ENCODE measurements at regions not wholly inside any gene's neighbourhood (a gene's known extent, or its start where the extent isn't known, plus 50 kb on each side); places are given as distances from the start of the nearest gene placed in this dataset.

DNA sequence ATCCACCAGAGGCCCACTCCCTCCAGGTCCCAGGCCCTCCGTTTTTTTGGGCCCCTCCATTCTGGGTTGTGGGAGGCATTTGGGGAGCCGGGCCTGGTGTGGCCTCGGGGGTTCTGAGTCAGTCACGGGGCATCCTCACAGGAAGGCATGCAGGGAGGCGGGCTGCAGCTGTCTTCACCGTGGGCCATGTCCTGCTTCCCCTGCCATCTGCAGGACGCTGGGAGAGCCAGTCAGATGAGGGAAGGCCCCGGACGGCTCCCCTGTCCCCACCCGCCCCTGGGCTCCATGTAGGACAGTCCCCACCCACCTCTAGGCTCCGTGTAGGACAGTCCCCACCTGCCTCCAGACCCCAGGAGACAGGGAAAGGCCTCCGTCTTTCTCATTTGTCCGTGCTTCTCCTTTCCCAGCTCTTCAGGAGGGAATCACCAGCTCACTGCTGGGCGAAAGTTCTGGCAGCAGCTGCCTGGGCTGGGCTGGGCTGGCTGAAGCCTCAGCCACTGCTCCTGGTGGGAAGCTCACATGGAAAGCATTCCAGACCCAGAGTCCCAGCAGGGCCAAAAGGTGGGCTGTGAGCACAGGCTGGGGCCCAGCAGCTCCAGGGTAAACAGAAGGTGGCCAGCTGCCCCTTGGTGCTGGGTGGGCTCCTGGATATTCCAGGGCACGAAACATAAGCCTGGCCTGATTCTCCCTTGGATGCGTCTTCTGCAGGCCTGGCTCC is 217.8 kb downstream of the KIF26A start:
- no peak for DNase-seq (ENCODE audit: low read depth)

DNA sequence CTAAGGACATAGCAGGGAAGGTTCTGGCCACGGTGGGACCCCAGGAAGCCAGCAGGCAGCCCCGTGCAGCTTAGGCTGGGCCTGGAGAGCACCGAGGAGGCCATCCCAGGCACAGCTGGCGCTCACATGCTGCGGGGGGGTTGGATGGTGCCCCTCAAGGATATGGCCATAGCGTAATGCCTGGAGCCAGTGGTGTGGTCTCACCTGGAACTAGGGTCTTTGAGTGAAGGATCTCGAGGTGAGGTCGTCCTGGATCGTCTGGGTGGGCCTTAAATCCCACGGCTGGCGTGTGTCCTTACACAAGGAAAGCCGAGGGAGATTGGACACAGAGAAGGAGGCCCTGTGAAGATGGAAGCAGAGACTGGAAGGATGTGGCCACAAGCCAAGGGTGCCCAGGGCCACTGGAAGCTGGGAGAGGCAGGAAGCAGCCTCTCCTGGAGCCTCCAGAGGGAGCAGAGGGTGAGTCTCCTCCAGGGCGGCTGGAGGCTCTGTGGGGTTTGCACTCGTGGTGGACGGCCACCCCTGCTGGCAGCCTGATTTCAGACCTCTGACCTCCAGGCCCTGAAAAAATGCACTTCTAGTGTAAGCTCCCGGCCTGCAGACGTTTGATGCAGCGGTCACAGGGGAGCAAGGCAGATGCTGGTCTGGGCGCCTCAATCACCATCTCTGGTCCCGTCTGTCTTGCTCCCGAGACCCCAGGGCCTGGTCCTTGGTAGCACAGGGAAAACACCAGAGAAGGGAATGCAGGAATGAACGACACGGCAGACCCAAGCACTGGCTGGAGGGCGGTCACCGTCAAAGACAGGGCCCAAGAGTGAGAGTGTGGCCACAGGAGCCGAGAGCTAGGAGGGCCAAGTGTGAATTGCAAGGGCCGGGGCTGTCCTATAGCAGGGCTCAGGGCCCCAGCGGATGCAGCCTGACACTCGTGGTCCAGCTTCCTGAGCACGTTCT is 218.6 kb downstream of the KIF26A start:
- no peak for DNase-seq (ENCODE audit: low read depth)

DNA sequence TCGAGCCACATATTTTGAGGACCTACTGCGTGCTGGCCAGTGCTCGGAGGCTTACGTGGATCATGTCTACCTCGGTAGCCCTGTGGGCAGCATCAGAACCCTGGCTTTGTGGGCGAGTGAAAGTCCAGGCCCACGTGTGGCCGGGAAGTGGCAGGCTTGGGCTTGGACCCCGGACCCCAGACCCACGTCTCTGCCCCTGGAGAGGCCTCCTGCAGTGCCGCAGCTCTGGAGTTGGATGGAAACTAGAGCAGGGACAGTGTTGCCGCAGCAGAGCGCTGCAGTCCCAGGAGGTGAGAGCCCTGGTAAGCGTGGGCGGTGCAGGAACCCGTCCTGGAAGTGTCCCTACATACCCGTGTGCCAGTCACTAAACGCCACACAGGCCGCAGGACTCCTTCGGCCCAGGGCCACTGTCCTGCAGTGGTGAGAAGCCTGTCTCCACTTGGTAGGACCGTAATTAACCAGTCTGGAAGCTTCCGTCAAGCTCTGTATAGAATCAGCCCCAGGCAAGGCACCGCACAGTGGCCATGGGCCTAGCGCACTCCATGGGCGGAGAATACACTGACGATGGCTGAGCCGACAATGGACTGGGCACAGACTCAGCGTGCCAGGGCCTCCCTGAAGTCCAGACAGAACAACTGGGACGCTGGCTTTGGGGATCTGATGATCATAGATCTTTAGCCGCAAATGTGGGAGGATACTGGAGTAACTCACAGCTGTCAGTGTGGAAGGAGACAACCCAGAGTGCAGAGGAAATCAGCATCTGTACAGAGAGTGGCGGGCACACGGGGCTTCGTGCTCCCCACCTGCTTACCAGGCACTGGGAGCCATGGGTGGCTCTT is 219.5 kb downstream of the KIF26A start:
- no peak for DNase-seq (ENCODE audit: low read depth)

DNA sequence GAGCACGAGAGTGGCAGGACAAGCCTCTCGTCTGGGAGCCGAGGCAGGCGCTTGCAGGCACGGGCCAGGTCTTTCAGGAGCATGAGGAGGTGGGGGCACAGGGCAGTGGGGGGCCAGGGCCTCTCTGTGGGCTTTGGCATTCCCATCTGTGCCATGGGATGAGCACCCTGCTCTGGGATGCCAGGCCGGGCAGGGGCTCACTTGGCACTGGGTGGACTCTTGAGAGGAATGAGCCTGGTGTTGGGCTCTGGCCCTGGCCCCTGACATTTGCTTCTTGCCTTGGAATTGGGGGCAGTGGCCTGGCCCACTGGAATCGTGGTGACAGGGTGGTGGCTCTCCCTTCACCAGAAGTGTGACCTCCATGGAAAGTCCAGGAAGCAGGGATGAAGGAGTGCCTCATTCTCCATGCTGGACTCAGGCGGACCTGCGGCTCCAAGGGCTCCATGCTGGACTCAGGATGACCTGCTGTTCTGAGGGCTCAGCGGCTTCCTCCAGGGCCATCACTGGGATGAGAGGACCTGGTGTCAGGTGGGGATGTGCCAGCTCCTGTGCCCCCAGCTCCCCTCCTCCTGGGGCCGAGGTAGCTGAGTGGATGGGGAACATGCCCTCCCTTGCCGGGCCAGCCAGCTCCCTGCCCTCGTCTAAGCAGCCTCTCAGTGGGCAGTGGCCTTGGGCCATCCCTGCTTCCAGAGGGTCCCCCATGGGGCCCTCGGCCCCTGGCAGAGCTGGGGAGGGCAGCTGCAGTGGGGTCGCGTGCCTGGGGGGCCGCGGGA is 220.3 kb downstream of the KIF26A start:
- DNase-seq (ENCODE audit: low read depth), result no peak

DNA sequence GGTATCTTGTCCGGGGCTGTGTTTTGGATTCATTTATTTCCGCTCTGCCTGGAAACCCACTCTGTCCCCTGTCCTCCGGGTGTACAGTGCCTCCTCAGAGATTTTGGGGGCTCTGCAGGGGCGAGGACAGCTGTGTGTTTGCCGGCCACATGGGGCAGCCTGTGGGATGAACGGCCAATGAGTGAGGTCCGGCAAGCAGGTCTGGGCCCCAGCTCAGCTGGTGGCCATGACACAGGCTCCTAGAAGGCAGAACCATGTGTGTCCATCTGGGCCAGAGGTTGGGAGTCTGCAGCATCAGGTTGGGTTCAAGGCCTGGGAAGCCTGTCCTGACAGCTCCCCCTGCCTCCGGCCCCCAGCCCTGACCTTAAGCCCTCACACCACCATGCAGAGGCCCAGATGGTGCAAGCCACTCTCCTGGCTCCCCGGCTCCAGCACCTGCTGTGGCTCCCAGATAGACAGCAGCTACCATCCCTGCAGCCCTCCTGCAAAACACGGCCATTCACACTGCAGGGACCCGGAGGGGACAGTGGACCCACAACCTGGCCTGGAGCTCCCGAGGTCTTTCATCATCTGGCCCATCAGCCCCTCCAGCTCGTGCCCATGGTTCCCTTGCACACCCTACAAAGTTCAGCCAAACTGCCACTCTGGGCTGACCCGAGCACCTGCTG is 220.1 kb upstream of the C14orf180 start:
- DNase-seq (ENCODE audit: low read depth), result no peak

DNA sequence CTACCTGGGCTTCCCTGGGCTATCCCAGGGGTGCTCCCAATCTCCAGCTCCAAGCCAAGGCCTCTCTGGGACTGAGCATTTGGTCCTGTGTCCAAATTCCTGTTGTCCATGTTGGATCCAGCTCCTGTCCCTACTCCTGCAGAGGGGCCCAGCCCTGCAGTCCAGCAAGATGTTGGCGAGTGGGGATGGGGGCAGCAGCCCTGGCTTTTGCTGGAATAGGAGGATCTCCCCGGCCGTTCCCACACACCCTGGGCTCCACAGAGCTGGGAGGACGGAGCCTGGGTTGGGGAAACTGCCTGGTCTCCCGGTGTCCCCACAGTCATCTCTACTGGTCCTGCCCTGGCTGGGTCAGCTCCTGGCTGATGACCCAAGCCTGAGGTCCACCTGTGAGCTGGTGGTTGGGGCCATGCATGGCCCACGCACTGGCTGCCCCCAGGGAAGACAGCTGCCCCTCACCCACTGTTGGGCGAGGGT is 219.6 kb upstream of the C14orf180 start:
- no peak for DNase-seq (ENCODE audit: low read depth)

DNA sequence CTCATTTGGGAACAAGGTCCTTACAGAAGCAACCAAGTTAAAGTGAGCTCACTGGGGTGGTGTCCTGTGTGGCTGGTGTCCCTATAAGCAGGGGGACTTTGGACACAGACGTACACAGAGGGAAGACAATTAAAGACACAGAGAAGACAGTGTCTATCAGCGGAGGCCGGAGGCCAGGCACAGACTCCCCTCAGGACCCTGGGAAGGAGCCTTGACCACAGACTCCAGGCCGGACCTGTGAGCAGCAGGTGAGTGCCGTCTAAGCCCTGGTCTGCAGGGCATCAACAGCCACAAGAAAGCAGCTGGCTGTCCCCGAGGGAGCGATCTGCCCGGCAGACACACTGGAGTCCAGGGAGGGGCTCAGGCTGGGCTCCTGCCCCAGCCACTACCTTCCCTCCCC is 219.1 kb upstream of the C14orf180 start:
- no peak for DNase-seq (ENCODE audit: low read depth)

DNA sequence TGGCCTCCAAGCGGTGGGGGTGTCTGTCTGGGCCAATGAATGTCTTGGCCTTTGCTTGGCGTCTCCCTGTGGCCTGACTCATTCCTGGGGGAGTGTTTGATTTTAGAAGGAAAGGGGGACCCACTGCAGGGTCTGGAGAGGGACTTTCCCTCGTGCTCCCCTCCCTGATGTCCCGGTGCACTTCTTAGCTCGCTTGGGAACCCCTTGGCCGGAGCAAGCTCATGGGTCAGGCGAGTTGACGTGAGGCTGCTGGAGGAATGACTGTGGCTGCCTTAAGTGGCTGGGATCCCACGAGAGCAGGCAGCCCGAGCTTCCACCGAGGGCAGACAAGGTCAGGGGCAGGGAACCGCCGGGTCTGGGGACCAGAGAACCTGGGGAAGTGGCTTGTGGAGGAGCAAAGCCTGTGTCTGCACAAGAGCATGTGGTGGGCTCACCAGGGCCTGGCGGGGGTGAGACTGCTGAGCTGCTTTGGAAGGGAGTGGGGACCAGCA is 218.4 kb upstream of the C14orf180 start:
- no peak for DNase-seq (ENCODE audit: low read depth)

DNA sequence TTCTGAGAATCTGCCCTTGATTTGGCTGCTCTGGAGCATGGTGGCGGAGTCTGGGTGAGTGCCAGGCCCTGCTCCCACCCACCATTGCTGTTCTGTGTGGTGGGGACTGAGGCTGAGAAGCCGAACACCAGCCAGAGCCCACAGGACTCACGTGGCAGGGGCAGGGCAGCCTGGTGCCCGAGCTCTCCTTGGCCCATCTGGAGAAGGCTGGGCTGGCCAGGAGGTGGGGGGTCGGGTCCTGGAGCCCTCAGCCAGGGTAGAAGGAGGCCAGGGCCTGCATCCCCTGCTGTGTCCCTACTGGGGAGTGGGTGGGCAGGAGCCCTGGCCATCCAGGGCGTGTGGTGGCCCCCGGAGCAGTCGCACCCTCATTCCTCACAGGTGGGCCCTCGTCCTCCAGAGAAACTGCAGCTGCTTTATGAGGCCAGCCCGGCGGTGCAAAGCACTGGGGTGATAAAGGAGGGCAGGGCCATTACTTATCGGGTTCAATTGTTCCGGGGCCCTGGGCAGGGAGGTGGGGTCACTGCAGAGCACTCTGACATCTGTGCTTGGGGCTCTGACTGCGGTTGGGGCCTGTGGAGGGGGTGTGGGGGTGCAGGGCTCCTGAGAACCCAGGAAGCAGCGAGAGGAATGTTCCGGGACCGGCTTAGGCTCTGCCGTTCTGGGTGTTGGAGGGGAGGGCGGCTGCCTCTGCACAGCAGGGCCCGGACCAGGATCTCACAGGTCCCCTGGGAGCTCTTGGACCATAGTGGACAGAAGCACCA is 217.5 kb upstream of the C14orf180 start:
- DNase-seq (ENCODE audit: low read depth), result no peak

DNA sequence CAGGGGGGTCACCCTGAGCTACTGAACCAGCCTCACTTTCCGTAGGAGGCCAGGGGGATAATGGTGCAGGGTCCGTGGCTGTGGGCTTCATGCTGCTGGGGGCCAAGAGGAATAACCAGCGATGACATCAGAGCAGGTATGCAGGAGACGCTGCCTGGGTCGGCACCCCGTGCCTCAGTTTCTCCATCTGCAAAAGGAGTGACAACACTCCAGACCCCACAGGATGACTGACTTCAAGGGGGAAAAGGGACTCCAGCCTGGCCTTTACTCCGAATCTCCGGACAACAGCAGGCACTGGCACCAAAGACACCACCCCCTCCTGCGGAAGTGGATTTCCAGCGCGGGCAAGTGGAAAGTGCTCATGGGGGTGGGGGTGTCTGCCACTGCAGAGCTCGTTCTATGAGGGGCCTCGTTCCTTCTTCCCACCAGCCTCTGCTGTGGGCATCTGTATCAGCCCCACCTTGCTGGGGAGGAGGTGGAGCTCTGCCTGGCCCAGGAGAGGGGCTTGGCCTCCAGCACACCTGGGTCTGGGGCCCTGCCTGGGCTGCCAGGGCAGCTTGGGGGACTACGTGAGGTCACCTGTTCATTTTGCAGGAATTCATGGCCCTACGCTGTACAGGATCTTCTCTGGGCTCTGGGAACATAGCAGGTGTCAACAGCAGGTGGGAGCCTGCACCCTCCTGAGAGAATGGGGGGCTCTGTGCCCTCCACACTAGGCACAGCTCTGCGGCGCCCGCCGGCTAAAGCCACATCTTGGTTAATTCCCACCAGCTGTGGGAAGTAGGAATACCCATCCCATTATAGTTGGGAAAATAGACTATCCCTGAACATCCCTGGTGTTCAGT is 216.6 kb upstream of the C14orf180 start:
- DNase-seq (ENCODE audit: low read depth), result no peak

DNA sequence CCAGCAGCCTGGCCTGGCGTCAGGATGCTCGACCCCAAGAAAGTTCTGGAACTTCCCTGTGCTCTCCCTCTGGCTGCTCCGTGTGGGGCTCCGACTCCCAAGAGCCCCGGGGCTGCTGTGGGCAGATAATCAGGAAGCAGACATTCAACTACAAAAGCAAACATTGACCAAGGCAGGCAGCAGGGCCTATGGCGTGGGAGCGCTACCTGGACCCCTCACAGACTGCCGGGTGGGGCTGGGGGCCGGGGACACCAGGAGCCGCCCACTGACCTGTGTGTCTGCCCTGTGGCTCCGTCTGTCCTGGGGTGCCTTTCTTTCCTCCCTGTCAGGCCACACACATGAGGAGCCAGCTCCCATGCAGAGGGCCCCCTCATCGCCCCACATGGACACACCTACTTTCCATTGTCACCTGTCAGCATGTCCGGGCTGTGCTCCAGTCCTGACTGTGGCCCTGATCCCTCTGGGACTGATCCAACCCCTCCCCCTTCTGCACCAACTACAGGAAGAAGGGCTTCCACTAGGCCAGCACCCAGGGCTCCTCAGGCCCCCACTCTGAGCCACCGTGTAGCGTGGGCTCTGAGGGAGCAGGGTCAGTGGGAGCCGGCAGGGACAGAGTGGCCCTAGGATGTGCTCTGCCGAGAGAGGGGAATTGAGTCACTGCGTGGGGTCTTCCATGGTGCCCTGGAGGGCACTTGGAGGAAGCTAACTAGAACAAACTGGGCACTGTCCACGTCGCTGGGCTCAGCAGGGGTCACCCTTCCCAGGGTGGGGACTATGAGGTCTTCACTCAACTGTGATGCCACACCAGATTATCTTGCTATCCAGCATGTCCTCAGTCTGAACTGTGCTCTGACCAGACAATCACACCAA is 215.4 kb upstream of the C14orf180 start:
- DNase-seq (ENCODE audit: low read depth), result no peak

DNA sequence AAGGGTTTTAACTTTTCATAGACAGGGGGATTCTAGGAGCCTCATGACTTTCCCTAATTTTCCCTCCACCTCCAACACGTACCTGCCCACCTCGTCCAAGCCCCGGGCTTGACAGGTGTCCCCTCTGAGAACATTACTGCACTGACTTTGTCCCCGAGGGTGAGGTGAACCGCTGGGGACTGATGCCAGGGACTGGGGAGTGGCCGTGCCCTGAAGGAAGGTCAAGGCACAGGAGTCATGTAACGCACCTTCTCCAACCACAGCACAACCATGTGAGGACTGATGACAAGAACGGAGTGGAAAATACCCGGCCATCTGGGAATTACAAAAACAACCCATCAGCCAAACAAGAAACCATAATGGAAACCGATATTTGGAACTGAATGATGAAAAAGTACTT is 214.7 kb upstream of the C14orf180 start:
- DNase-seq (ENCODE audit: low read depth), result no peak

DNA sequence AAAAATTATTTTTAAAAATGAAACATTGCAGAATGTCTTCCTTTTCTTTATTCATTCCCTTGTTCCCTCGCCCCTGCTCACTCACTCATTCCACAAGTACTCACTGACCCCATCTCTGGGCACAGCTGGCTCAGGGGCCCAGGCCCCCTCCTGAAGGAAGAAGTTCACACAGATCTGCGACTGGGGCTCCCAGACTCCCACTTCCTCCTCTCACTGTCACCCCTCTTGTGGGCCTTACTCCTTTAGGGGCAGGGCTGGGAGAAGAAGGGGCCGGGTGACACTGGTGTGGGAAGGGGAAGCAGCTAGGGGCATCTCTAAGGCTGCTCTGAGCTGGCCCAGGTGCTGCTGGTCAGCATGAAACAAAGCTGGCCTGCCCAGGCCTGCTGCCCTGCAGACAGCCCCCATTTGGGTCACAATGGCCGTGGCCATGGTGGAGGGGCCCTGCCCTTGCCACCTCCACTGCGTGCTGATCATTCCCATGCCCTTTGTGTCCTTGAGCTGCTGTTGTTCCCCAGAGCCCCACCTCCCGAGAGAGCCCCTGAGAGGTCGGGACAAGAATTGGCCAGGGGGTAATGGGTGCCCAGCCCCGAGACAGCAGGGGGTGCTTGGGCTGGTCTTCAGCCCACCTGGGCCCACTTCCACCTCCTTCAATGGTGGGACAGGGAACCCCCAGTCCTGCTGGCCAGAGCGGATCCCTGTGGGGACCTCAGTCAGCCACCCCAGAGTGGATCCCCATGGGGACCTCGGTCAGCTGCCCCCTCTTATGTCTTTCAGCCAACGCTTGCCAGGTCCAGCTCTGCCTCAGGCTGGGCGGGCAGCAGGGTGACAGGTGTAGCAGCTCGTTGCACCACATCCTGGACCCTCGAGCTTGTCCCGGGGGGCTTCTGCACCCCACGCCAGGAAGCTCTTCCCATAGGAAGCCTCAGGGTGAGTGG is 212.4 kb upstream of the C14orf180 start:
- no peak for DNase-seq (ENCODE audit: low read depth)

DNA sequence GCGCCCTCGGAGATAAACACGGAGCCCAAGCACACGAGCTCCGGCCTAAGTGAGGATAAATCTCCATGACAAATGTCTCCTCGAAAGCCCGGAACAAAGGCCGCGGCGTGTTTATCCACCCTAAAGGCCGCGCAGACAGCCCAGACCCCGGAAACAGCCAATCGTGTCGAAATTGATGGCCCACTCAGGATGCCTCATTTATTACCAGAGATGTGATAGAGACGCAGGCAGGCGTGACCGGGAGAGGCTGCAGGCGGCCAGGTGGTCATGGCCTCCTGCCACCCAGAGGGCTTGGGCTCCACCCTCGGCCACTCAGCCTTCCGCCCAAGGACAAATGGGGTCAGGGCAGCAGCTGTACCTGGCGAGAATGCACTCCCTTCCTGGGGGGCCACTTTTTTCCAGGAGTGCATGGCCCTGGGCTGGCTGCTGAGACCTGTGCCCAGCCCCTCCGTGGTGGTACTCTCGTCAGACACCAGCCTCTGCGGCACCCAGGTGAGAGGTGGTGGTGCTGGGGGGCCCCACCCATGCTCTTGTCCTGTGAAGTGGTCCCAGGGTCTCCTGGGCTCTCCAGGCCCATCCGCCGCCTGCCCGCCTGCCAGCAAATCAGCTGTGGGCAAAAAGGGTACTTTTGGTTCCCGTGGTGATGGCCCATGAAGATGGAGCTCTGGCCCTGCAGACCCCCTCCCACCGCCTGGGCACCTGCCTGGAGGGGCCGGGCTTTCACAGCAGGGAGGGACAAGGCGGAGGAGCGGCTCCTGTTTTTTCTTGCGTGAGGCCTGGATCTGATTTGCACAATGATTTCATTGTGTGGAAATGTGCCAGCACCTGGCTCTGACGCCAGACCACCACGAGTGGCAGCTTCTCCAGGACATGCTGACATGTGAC is 211.5 kb upstream of the C14orf180 start:
- DNase-seq (ENCODE audit: low read depth), result no peak

DNA sequence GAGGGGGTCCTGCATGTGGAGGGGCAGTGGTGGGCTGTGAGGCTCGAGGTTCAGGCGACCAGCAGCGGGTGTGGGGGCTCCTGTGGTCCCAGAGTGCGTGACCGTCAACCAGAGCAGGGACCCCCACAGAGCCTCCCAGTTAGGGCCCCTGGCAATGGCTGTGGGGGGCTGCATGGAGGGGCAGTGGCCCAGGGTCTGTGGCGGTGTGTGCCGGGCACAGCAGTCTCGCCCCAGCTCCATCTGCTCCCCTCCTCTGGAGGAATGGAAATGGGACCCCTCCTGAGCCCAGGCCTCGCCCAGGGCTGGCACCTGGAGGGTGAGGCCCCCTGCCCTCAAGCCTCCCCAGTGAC is 210.8 kb upstream of the C14orf180 start:
- DNase-seq (ENCODE audit: low read depth), result no peak

DNA sequence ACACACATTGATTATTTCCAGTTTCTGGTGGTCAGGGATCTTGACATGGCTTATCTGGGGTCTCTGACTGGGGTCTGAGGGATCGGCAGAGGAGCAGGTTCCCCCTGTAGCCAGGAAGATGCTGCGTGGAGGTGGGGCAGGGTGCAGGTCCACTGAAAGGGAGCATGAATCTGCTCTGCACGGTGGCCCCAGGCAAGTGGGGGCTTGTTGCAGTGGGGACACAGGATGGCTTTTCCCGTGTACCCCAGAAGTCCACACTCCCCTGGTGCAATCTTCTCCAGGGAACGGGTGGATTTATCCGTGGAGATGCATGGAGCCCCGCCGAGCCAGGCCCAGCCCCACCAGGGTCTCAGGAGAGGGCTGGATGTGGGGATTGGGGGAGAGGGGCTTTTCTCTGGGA is 210.4 kb upstream of the C14orf180 start:
- no peak for DNase-seq (ENCODE audit: low read depth)
